Gastrocnemius medialis (tissue), 4 donors: ENCODE measurements at regions not wholly inside any gene's neighbourhood (a gene's known extent, or its start where the extent isn't known, plus 50 kb on each side); places are given as distances from the start of the nearest gene placed in this dataset.

Experiments used
- ATAC-seq, 2 donors: fragments of 150-250 bp; one replicate each; pipeline ENCODE4 v1.9.1; 2016
- DNase-seq, 2 donors: peaks; one replicate each; pipeline ENCODE4 v3.0.0-alpha.2; 2019
- H3K27ac ChIP-seq, 4 donors: fragments of 200-600 bp; sonication (generic); 1 replicate in 1 of 4; 2 replicates in 3 of 4; pipeline ENCODE4 v1.5.1; 2016 to 2018; ENCODE audit warnings: mild to moderate bottlenecking in 2 of 4, moderate library complexity in 1 of 4
- H3K27me3 ChIP-seq, 3 donors: fragments of 200-600 bp; sonication (generic) in 2 of 3; 1 replicate in 1 of 3; 2 replicates in 2 of 3; pipeline versions ENCODE4 v1.5.1 to v1.6.0; 2016 to 2019; ENCODE audit warnings: mild to moderate bottlenecking in 1 of 3, moderate library complexity in 1 of 3
- H3K36me3 ChIP-seq, 2 donors: fragments of 200-600 bp; sonication (generic) in 1 of 2; one replicate each; pipeline ENCODE4 v1.5.1; 2017 to 2018
- H3K4me1 ChIP-seq, 2 donors: fragments of 200-600 bp; sonication (generic) in 1 of 2; one replicate each; pipeline ENCODE4 v1.5.1; 2016 to 2017; ENCODE audit warnings: mild to moderate bottlenecking in 2 of 2
- H3K4me3 ChIP-seq, 4 donors: fragments of 200-600 bp; sonication (generic) in 3 of 4; 1 replicate in 1 of 4; 2 replicates in 3 of 4; pipeline ENCODE4 v1.5.1; 2016 to 2019; ENCODE audit warnings: mild to moderate bottlenecking in 2 of 4
- H3K9me3 ChIP-seq, 3 donors: fragments of 200-600 bp; sonication (generic) in 2 of 3; 1 replicate in 1 of 3; 2 replicates in 2 of 3; pipeline ENCODE4 v1.5.1; 2016 to 2019
- CTCF ChIP-seq, 5 experiments: fragments of 450-650 bp in 3 of 5; fragments of 200-600 bp in 2 of 5; sonication (generic) in 2 of 5; IDR thresholded peaks in 4 of 5; conservative IDR thresholded peaks in 1 of 5; 1 replicate in 4 of 5; 2 replicates in 1 of 5; pipeline ENCODE4 v1.5.1; 2016 to 2019; ENCODE audit warnings: antibody characterized with exemption in 5 of 5, mild to moderate bottlenecking in 3 of 5, moderate library complexity in 3 of 5
- POLR2A ChIP-seq, 2 donors: fragments of 450-650 bp; IDR thresholded peaks; one replicate each; pipeline ENCODE4 v1.6.1; 2017; ENCODE audit warnings: antibody characterized with exemption in 2 of 2, mild to moderate bottlenecking in 2 of 2, moderate library complexity in 2 of 2
- in situ Hi-C, 4 donors: fragments of 200-750 bp; cut with MboI; loops; one replicate each; pipeline versions ENCODE4 v1.15.0 to v1.8.0; 2017; ENCODE audit warnings: low sequenced_read_pairs in 4 of 4
- intact Hi-C: fragments of 100-400 bp; cut with DNase I; formaldehyde crosslinking; loops from one replicate; pipeline ENCODE4 v1.15.1; 2023; ENCODE audit warnings: low total_unique reads

- H3K27me3 ChIP-seq, result no peaks in the 10 kb centered on the region
- in situ Hi-C loops, result no loop called here
- H3K4me1 ChIP-seq, result no peaks in the 10 kb centered on the region
- H3K9me3 ChIP-seq, result peaks cover 0 to 4% (median 0%) of the 10 kb centered on the region in 3 donors
- no peaks in the 10 kb centered on the region for H3K36me3 ChIP-seq
- intact Hi-C loops, result no loop called here
- H3K4me3 ChIP-seq, result no peak overlapping the region
- TF ChIP-seq CTCF (IDR thresholded peaks at IDR 0.05 in 4 of 5, conservative IDR thresholded peaks at IDR 0.05 in 1 of 5), result no peak
- TF ChIP-seq POLR2A (IDR thresholded peaks at IDR 0.05), result no peak
- H3K27ac ChIP-seq, result no peak overlapping the region
- no peak for DNase-seq
- no peak for ATAC-seq
These were observed 305.8 kb downstream of the ARRDC4 start for GRCh38 chr15:98266295-98266694.

DNA sequence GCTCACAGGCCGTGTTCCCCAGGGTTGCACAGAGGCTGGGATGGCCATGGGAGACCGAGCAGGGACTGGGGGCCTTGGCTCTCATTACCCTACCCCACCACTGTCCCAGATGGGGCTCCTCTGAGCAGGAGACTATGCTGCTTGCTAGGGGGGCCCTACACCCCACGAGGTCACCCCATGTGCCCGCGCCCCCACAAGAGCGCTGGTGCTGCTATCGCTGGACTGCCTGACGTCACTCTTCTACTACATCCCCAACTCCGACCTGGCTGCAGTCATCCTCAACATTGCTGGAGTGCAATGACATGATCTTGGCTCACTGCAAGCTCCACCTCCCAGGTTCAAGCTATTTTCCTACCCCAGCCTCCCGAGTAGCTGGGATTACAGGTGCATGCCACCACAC lies 307.7 kb downstream of the ARRDC4 start:
- H3K36me3 ChIP-seq, result no peaks in the 10 kb centered on the region
- H3K4me1 ChIP-seq, result no peaks in the 10 kb centered on the region
- H3K27ac ChIP-seq, result no peak overlapping the region
- DNase-seq (no peak), ATAC-seq (no peak)
- intact Hi-C loops, result no loop called here
- in situ Hi-C loops, result no loop called here
- TF ChIP-seq POLR2A (IDR thresholded peaks at IDR 0.05) (no peak), CTCF (IDR thresholded peaks at IDR 0.05 in 4 of 5, conservative IDR thresholded peaks at IDR 0.05 in 1 of 5) (no peak)
- H3K27me3 ChIP-seq, result no peaks in the 10 kb centered on the region
- no peak overlapping the region for H3K4me3 ChIP-seq
- H3K9me3 ChIP-seq, result peaks cover 0 to 4% (median 0%) of the 10 kb centered on the region in 3 donors

- intact Hi-C loops (no loop called here), in situ Hi-C loops (no loop called here)
- Histone ChIP-seq H3K27me3 (no peaks in the 10 kb centered on the region), H3K4me3 (no peak overlapping the region), H3K9me3 (no peaks in the 10 kb centered on the region), H3K4me1 (no peaks in the 10 kb centered on the region), H3K27ac (no peak overlapping the region), H3K36me3 (no peaks in the 10 kb centered on the region)
- DNase-seq (no peak), ATAC-seq (no peak)
- TF ChIP-seq CTCF (IDR thresholded peaks at IDR 0.05 in 4 of 5, conservative IDR thresholded peaks at IDR 0.05 in 1 of 5), result no peak
- TF ChIP-seq POLR2A (IDR thresholded peaks at IDR 0.05), result no peak
These were observed 312.1 kb downstream of the ARRDC4 start for GRCh38 chr15:98272625-98273024.

DNA sequence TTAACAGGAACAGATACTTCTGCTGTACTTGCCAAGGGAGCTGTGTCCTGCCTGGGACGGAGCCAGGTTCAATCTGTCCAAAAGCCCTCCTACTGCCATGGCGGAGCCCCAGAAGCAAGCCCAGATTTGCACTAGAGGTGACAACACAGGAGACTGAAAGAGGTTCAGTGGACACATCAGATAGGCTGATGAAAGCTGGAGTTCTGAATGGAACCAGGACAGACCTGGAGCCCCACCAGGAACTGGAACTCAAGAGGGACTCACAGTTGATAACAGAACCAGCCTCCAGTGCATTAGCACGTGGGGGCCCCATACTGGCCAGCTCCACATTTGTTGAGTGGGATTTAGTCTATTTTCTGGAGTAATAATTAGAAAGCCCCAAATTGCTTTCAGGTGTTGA lies 315.5 kb downstream of the ARRDC4 start:
- TF ChIP-seq POLR2A (IDR thresholded peaks at IDR 0.05), result no peak
- no peak for TF ChIP-seq CTCF (IDR thresholded peaks at IDR 0.05 in 4 of 5, conservative IDR thresholded peaks at IDR 0.05 in 1 of 5)

GRCh38 chr15:98277602-98278001 lies 317.1 kb downstream of the ARRDC4 start:
- Histone ChIP-seq H3K9me3 (no peaks in the 10 kb centered on the region), H3K4me3 (no peak overlapping the region), H3K4me1 (no peaks in the 10 kb centered on the region), H3K27ac (no peak overlapping the region), H3K36me3 (no peaks in the 10 kb centered on the region), H3K27me3 (no peaks in the 10 kb centered on the region)
- intact Hi-C loops (no loop called here), in situ Hi-C loops (loop anchor here in 3 of 4 donors (25.0 kb wide), 1 partner anchor 365 kb away; no protein-coding TSS in a partner anchor)
- TF ChIP-seq POLR2A (IDR thresholded peaks at IDR 0.05) (no peak), CTCF (IDR thresholded peaks at IDR 0.05 in 4 of 5, conservative IDR thresholded peaks at IDR 0.05 in 1 of 5) (no peak)
- DNase-seq (no peak), ATAC-seq (no peak)

More for the DNA sequence above, 315.5 kb downstream of the ARRDC4 start:
- H3K27ac ChIP-seq, result no peak overlapping the region
- H3K36me3 ChIP-seq, result no peaks in the 10 kb centered on the region
- no peaks in the 10 kb centered on the region for H3K4me1 ChIP-seq
- H3K27me3 ChIP-seq, result no peaks in the 10 kb centered on the region
- intact Hi-C loops (no loop called here), in situ Hi-C loops (loop anchor here in 3 of 4 donors (25.0 kb wide), 1 partner anchor 364 kb away; no protein-coding TSS in a partner anchor)
- no peak overlapping the region for H3K4me3 ChIP-seq
- DNase-seq (no peak), ATAC-seq (no peak)
- no peaks in the 10 kb centered on the region for H3K9me3 ChIP-seq
